Mesenchymal stem cell (in vitro differentiated cells and primary cell): ENCODE measurements at regions not wholly inside any gene's neighbourhood (a gene's known extent, or its start where the extent isn't known, plus 50 kb on each side); places are given as distances from the start of the nearest gene placed in this dataset.

Source experiments
- DNase-seq: peaks from one replicate; pipeline ENCODE4 v3.0.0-alpha.2; 2013
- H2AFZ ChIP-seq: one replicate; pipeline ENCODE4 v1.6.1; 2013; ENCODE audit warnings: low read depth, mild to moderate bottlenecking, control low read depth, inconsistent platforms, low read length, moderate library complexity
- H2AK5ac ChIP-seq: 2 replicates; pipeline ENCODE4 v1.6.1; 2013; ENCODE audit warnings: low read length, moderate library complexity, mild to moderate bottlenecking, inconsistent platforms; ENCODE audit not compliant: severe bottlenecking
- H2BK120ac ChIP-seq: one replicate; pipeline ENCODE4 v1.6.1; 2013; ENCODE audit warnings: low read depth, mild to moderate bottlenecking, inconsistent platforms, low read length, moderate library complexity
- H2BK12ac ChIP-seq, 2 experiments: one replicate each; pipeline ENCODE4 v1.6.1; 2013; ENCODE audit warnings: inconsistent platforms in 2 of 2, low read length in 2 of 2, mild to moderate bottlenecking in 2 of 2, moderate library complexity in 2 of 2, control low read depth in 1 of 2
- H2BK15ac ChIP-seq: one replicate; pipeline ENCODE4 v1.6.1; 2013; ENCODE audit warnings: mild to moderate bottlenecking, low read depth, inconsistent platforms; ENCODE audit not compliant: poor library complexity, severe bottlenecking
- H2BK5ac ChIP-seq: 2 replicates; pipeline ENCODE4 v1.6.1; 2013; ENCODE audit warnings: low read depth, mild to moderate bottlenecking, low read length, control low read depth, inconsistent platforms; ENCODE audit not compliant: poor library complexity, severe bottlenecking
- H3K14ac ChIP-seq, 2 experiments: one replicate each; pipeline ENCODE4 v1.6.1; 2013; ENCODE audit warnings: inconsistent platforms in 2 of 2, low read length in 2 of 2, control low read depth in 1 of 2, mild to moderate bottlenecking in 1 of 2, moderate library complexity in 1 of 2
- H3K18ac ChIP-seq, 2 experiments: one replicate each; pipeline ENCODE4 v1.6.1; 2013; ENCODE audit warnings: inconsistent platforms in 2 of 2, low read length in 2 of 2, control low read depth in 1 of 2, low read depth in 1 of 2, mild to moderate bottlenecking in 1 of 2
- H3K23ac ChIP-seq, 2 experiments: one replicate each; pipeline ENCODE4 v1.6.1; 2013; ENCODE audit warnings: inconsistent platforms in 2 of 2, low read length in 2 of 2, mild to moderate bottlenecking in 2 of 2, moderate library complexity in 2 of 2, control low read depth in 1 of 2
- H3K27ac ChIP-seq: 2 replicates; pipeline ENCODE4 v1.5.1; 2013; ENCODE audit warnings: mild to moderate bottlenecking, moderate library complexity, low read length, control low read depth, inconsistent platforms; ENCODE audit not compliant: poor library complexity, severe bottlenecking
- H3K27me3 ChIP-seq, 2 experiments: 2 replicates each; pipeline versions ENCODE4 v1.6.1 to v1.7.0; 2013; ENCODE audit warnings: low read length in 2 of 2, mild to moderate bottlenecking in 2 of 2, moderate library complexity in 2 of 2, control low read depth in 1 of 2, inconsistent platforms in 1 of 2; ENCODE audit not compliant: control insufficient read depth in 1 of 2, insufficient read depth in 1 of 2
- H3K36me3 ChIP-seq, 2 experiments: 2 replicates each; pipeline versions ENCODE4 v1.6.1 to v1.7.0; 2013; ENCODE audit warnings: low read length in 2 of 2, control low read depth in 1 of 2, inconsistent platforms in 1 of 2, low read depth in 1 of 2, mild to moderate bottlenecking in 1 of 2; ENCODE audit not compliant: insufficient read depth in 2 of 2, control insufficient read depth in 1 of 2
- H3K4ac ChIP-seq, 2 experiments: one replicate each; pipeline ENCODE4 v1.6.1; 2013; ENCODE audit warnings: inconsistent platforms in 2 of 2, low read length in 2 of 2, mild to moderate bottlenecking in 2 of 2, moderate library complexity in 2 of 2, control low read depth in 1 of 2, low read depth in 1 of 2
- H3K4me1 ChIP-seq: 2 replicates; pipeline ENCODE4 v1.6.1; 2013; ENCODE audit warnings: low read depth, low read length, control low read depth; ENCODE audit not compliant: control insufficient read depth, insufficient read depth
- H3K4me2 ChIP-seq: 2 replicates; pipeline ENCODE4 v1.6.1; 2013; ENCODE audit warnings: low read length, mild to moderate bottlenecking, inconsistent platforms; ENCODE audit not compliant: poor library complexity, severe bottlenecking
- H3K4me3 ChIP-seq, 2 experiments: 2 replicates each; pipeline versions ENCODE4 v1.5.1 to v1.7.0; 2013; ENCODE audit warnings: low read length in 2 of 2, mild to moderate bottlenecking in 2 of 2, control low read depth in 1 of 2, low read depth in 1 of 2; ENCODE audit not compliant: insufficient read depth in 1 of 2
- H3K79me1 ChIP-seq: replicated peaks from 2 replicates; pipeline ENCODE4 v1.6.1; 2013; ENCODE audit warnings: mild to moderate bottlenecking, control low read depth, low read length, inconsistent platforms; ENCODE audit not compliant: poor library complexity, severe bottlenecking
- H3K9ac ChIP-seq: 2 replicates; pipeline ENCODE4 v1.7.0; 2013; ENCODE audit warnings: mild to moderate bottlenecking, low read length, moderate library complexity
- H3K9me3 ChIP-seq: 2 replicates; pipeline ENCODE4 v1.7.0; 2013; ENCODE audit warnings: mild to moderate bottlenecking, low read length; ENCODE audit not compliant: control insufficient read depth
- H4K8ac ChIP-seq: one replicate; pipeline ENCODE4 v1.6.1; 2013; ENCODE audit warnings: inconsistent platforms, mild to moderate bottlenecking, low read length, moderate library complexity
- H4K91ac ChIP-seq: one replicate; pipeline ENCODE4 v1.6.1; 2013; ENCODE audit warnings: mild to moderate bottlenecking, low read length, inconsistent platforms
- WGBS: methylation state at CpG from one replicate; pipeline ENCODE4 v1.1.7; 2013; ENCODE audit warnings: mixed read lengths; 5-methylcytosine and 5-hydroxymethylcytosine counted together

DNA sequence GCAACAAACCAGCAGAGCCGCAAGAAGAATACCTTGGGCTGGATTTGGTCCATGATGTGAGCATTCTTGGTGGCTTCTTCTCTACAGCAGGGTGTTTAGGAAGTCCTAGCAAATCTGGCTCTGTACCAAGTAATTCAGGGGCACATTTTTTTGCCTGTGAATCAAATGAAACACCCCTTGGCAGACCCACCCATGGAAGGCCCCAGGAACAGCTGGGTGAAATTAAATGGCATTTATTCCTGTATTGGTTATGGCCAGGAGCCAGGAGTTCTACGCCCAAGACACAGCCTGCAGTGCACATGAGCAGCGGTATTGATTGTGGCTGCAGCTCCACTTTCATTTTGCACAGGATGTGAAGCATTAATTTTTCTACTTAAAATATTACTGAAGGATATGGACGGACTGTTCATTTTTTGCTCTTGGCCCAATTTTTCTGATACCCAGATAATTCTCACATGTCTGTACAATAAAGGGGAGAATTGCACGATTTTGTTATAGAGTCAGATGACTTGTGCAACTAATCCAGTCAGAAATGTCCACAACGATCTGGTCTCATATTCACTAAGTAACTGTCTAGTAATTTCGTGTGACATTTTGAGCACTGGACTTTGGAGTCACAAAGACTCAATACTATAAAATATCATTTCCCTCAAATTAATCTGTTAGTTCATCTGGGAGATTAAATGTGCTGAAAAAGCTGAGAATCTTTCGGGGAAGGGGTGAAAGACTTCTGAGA, 120.7 kb upstream of the APC start:
- Histone ChIP-seq H3K14ac (no peak overlapping the region), H3K9me3 (no peaks in the 10 kb centered on the region), H3K18ac (no peak overlapping the region), H2BK120ac (no peak overlapping the region), H3K23ac (no peak overlapping the region), H2AK5ac (no peak overlapping the region), H3K4ac (no peak overlapping the region), H3K27me3 (peaks cover 3 to 11% of the 10 kb centered on the region in 2 experiments), H3K9ac (peak overlapping the region; percentile 10), H3K4me1 (no peaks in the 10 kb centered on the region), H3K79me1 (no peaks in the 10 kb centered on the region), H2BK12ac (no peak overlapping the region), H2BK15ac (no peak overlapping the region), H3K27ac (no peak overlapping the region), H3K4me2 (no peak overlapping the region), H2AFZ (no peak overlapping the region), H4K91ac (no peak overlapping the region), H3K4me3 (peak overlapping the region in 1 of 2 experiments; percentile 63), H2BK5ac (no peak overlapping the region), H4K8ac (no peak overlapping the region), H3K36me3 (no peaks in the 10 kb centered on the region)
- 98% methylated on average over 7 of the region's 8 CpGs for WGBS
- DNase-seq = no peak

DNA sequence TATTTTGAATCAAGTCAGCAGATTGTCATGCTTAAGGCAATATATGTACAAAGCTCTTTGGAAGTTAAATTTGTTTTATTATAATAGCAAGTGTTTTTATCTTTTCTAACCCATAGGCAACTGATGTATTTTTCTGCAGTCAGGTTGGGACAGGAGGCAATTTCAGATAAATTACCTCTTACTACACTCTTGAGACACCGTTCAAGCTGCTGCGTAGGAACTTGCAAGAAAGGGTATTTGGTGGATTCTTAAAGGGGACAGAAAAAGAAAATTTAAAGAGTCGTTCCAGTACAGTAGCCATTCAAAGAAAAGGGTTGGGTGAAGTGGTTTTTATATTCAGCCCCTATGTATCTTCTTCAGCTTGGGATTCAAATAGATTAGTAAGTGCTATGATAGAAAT, 112.4 kb upstream of the APC start:
- Histone ChIP-seq H3K36me3 (no peaks in the 10 kb centered on the region), H3K4me2 (no peak overlapping the region), H4K8ac (no peak overlapping the region), H3K9me3 (no peaks in the 10 kb centered on the region), H2AFZ (no peak overlapping the region), H3K18ac (no peak overlapping the region), H3K27me3 (peaks cover 3 to 18% of the 10 kb centered on the region in 2 experiments), H2BK5ac (no peak overlapping the region), H3K9ac (no peak overlapping the region), H3K27ac (no peak overlapping the region), H3K14ac (no peak overlapping the region), H4K91ac (no peak overlapping the region), H2BK12ac (no peak overlapping the region), H2AK5ac (no peak overlapping the region), H2BK15ac (no peak overlapping the region), H2BK120ac (no peak overlapping the region), H3K4ac (no peak overlapping the region), H3K4me1 (peaks cover 1% of the 10 kb centered on the region), H3K23ac (no peak overlapping the region), H3K79me1 (no peaks in the 10 kb centered on the region), H3K4me3 (no peak overlapping the region)
- no peak for DNase-seq
- WGBS = 71% methylated on average over 3 of the region's 3 CpGs

DNA sequence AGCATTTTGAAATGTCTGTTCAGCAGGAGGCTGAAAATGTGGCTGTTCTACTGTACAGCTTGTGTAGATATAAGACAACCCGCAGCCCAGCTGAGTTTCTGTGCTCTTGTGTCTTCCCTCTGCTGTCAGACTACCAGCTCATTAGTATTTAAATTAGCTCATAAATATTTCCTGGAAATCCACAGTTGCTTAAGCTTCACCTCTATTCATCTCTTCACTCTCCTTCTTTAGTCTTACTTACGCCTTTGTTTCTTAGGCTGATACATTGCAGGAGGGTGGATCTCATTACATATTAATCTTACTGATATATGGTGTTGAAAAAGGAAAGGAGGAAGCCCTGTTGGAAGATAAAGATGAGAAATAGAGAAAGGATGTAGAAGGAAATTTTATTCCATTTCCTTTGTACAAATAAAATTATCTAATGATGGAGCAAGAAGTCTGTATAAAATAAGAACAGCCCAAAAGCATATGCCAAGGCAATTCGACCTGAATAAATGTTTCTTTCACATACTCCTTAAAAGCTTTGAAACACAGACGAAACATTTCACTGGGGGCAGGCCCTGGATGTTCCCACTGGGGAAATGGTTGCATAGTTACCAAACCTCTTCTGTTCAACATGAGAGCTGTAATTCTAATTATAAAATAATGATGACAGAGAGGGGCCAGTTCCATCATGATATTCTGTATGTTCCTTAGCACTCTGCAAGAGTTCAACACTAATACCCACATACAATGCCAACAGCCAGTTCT, 111.8 kb upstream of the APC start:
- H2BK12ac ChIP-seq = no peak overlapping the region
- H3K4me1 ChIP-seq = peaks cover 1% of the 10 kb centered on the region
- no peak overlapping the region for H3K4me2 ChIP-seq
- no peaks in the 10 kb centered on the region for H3K9me3 ChIP-seq
- peaks cover 3 to 21% of the 10 kb centered on the region in 2 experiments for H3K27me3 ChIP-seq
- H3K36me3 ChIP-seq = no peaks in the 10 kb centered on the region
- H3K14ac ChIP-seq = no peak overlapping the region
- H2BK15ac ChIP-seq = no peak overlapping the region
- no peak overlapping the region for H2AFZ ChIP-seq
- H2BK5ac ChIP-seq = no peak overlapping the region
- no peak overlapping the region for H2AK5ac ChIP-seq
- H3K23ac ChIP-seq = no peak overlapping the region
- no peak for DNase-seq
- WGBS = 89% methylated on average over 3 of the region's 4 CpGs
- no peak overlapping the region for H2BK120ac ChIP-seq
- H3K4me3 ChIP-seq = no peak overlapping the region
- no peak overlapping the region for H3K9ac ChIP-seq
- H4K91ac ChIP-seq = no peak overlapping the region
- H3K4ac ChIP-seq = no peak overlapping the region
- no peaks in the 10 kb centered on the region for H3K79me1 ChIP-seq
- no peak overlapping the region for H3K27ac ChIP-seq
- H3K18ac ChIP-seq = no peak overlapping the region
- H4K8ac ChIP-seq = no peak overlapping the region

DNA sequence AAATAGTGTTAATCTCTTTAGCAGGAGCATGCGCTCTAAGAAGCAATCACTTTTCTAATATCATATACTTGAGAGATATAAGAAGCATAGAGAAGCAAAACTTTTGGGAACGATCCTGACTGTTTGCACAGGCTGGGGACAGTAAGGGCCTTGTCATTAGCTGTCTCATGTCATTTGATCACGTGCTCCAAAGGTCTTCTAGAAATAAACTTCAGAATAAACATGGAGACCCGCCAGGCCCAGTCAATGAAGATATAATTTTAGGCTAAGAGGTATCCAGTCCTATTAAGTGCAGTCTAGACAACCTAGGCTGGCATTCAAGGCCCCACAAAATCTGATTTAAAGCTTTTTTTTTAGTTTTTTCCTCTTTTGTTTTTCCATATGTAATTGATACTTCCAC, 111.0 kb upstream of the APC start:
- Histone ChIP-seq H3K18ac (no peak overlapping the region), H3K9ac (no peak overlapping the region), H3K79me1 (no peaks in the 10 kb centered on the region)

More for the DNA sequence above, 111.0 kb upstream of the APC start:
- no peak overlapping the region for H2BK15ac ChIP-seq
- H3K27ac ChIP-seq = no peak overlapping the region
- no peaks in the 10 kb centered on the region for H3K9me3 ChIP-seq
- 66% methylated on average over 2 of the region's 4 CpGs for WGBS
- H3K4ac ChIP-seq = no peak overlapping the region
- H2BK5ac ChIP-seq = no peak overlapping the region
- no peak for DNase-seq
- H4K8ac ChIP-seq = no peak overlapping the region
- no peak overlapping the region for H2BK120ac ChIP-seq
- H2BK12ac ChIP-seq = no peak overlapping the region
- H3K4me1 ChIP-seq = peaks cover 1% of the 10 kb centered on the region
- no peak overlapping the region for H2AK5ac ChIP-seq
- no peak overlapping the region for H3K4me3 ChIP-seq
- no peak overlapping the region for H2AFZ ChIP-seq
- no peak overlapping the region for H3K14ac ChIP-seq
- H3K4me2 ChIP-seq = no peak overlapping the region
- no peak overlapping the region for H4K91ac ChIP-seq
- no peak overlapping the region for H3K23ac ChIP-seq
- no peaks in the 10 kb centered on the region for H3K36me3 ChIP-seq
- H3K27me3 ChIP-seq = peaks cover 3 to 17% of the 10 kb centered on the region in 2 experiments
